Ammon's horn (tissue), 1 donor: ENCODE measurements at regions not wholly inside any gene's neighbourhood (a gene's known extent, or its start where the extent isn't known, plus 50 kb on each side); places are given as distances from the start of the nearest gene placed in this dataset.

Experiments
- DNase-seq: peaks from one replicate; pipeline ENCODE4 v3.0.0-alpha.2; 2016; ENCODE audit warnings: low spot score

GRCh38 chr4:156595041-156595440, 376.6 kb downstream of the PDGFC start:
- DNase-seq = peak; percentile 9

DNA sequence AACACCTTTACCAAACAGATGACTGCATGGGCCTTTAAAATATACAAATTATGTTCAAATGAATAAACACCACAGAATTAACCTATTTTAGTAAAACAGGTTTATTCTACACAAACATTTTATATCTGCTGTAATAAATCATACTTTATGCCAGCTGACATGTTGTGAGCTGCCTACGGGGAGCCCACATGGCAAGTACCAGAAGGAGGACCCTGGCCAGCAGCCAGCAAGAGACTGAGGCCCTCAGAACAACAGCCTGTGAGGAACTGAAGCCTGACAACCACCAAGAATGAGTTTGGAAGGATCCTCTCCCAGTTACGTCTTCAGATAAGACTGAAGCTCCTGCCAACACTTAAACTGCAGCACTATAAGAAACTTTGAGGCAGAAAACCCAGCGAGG, 377.0 kb downstream of the PDGFC start:
- peak; percentile 67 for DNase-seq

DNA sequence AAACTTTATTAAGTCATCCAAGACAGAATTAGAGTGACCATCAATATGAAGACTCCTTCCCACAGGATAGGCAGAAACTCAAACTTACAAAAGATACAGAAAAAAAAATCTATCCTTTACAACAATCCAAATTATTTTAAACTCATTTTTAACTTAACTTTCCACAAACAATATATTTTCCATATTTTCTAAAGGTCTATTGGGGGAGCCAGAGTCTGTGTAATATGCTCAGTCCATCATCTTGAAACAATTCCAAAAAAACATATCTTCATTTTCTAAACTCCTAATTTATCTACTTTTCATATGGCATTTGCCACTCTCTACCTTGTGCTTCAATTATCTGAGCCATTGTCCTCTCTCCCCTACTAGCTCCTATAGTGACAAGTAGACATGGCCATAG, 378.1 kb downstream of the PDGFC start:
- no peak for DNase-seq

DNA sequence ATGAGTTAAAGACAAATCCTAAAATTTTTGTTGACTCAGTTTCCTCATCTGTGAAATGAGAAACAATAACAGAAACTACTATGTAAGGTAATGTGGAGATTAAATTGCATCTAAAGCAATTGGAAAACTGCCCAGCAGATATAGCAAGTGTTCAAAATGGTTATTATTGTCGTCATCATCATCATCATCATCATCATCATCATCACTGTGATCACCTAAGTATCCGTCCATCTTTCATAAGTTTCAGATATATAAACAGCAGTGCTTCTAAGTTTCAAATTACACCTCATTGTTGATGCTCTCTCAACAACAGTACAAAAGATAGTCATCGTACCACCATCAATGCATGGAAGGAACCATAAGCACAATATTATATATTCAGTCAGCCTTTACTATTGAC, 379.9 kb downstream of the PDGFC start:
- DNase-seq = no peak

DNA sequence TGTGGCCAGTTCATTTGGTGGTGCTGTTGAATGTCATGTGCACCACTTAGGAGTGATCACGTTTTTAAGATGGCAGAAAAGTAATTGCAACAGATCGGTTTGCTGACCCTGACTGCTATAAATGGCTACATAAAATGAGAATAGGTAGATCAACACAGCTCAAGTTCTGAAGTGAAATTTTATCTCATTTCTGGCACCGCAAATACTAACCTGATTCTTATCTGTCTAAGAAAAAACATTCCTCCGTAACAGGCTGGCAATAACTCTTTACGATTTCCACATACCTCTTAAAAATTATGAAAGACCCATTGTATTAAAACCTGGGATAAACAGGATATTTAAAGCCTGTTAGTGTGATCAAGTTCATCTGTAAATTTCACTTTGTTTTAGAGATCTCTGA, 387.5 kb downstream of the PDGFC start:
- DNase-seq = no peak

GRCh38 chr4:156583265-156583664, 388.3 kb downstream of the PDGFC start:
- no peak for DNase-seq

DNA sequence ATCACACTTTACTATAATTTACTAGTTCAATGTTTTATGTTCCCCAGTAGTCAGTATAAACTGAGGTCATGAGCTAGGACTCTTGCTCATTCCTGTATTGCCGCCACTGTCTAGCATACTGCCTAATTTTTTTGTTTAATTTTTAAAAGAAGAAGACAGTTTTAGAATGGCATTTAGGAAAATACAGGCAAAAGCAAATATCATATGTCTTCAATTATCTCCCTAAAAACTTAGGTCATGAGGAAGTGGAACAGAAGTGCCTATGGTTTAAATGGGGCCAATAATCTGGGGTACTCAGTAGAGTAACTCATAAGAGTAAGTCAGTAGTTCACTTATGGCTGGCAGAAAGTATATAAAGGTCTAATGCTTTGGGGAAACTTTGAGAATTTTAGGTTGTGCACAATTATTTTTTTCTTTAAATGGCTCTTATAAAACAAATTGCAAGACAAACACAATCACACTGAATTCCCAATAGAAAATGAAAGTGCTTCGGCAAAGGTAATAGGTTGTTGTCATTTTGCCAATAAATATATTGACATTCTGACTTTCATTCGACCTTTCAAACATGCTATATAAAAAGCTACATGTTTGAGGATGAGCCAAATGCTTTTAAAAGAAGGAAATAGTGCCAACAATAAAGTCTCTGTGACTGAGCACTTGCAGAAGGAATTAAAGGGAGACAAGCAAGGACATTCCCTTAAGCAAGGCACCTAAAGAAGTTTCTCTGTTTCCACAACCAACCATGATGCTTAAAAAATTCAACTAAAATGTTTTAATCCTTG, 390.1 kb downstream of the PDGFC start:
- no peak for DNase-seq

DNA sequence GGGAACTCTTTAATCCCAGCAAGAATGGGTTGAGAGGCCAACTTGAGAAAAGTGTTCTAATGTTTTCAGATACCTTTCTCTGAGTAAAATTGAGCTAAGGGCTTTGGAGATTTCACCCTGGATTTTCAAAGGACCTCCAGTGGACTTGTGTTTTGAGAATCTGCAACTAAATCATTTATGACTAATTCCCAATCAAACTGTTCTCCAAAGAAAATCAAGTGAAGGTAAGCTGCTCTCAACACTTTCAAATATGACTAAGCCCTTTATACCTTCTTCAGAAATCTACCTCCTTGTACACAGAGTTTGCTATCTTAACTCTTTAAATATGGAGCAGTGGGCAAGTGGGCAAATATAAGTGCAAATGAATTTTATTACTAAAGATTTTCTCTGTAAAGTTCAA, 392.9 kb downstream of the PDGFC start:
- no peak for DNase-seq

DNA sequence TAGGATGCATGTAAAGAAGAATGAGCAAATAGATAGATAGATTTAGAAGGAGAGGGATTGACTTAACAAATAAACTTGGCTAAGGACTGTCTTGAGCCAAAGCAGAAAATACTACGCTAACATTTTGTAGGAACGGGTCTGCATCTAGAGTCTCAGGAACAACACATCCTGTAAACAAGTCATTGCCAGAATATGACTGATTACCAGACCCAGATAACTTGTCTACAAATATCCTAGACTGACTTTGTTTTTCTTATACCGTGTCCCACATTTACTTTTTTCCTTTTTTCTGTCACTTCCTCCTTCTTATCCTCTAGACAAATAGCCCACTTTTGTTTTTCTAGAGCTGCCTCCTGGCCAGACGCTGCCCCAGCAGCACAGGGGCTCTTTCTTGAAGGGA, 393.6 kb downstream of the PDGFC start:
- no peak for DNase-seq

DNA sequence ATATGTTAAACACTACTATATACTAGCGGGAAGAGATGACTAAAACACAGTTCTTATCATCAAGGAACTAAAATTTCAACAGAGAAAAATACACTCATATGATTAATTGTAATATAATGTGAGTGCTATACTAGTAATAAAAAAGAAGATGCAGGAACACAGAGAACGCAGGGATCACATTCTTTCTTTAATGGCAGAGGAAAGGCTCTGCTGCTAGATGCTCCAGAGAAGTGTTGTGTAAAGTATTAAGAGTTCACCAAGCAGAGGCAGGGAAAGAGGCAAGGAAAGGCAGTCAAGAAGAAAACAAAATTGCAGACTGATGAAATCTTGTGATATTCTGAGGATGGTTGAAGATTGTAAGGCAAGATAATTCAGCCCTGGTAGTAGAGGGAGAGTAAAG, 394.7 kb downstream of the PDGFC start:
- DNase-seq = no peak

DNA sequence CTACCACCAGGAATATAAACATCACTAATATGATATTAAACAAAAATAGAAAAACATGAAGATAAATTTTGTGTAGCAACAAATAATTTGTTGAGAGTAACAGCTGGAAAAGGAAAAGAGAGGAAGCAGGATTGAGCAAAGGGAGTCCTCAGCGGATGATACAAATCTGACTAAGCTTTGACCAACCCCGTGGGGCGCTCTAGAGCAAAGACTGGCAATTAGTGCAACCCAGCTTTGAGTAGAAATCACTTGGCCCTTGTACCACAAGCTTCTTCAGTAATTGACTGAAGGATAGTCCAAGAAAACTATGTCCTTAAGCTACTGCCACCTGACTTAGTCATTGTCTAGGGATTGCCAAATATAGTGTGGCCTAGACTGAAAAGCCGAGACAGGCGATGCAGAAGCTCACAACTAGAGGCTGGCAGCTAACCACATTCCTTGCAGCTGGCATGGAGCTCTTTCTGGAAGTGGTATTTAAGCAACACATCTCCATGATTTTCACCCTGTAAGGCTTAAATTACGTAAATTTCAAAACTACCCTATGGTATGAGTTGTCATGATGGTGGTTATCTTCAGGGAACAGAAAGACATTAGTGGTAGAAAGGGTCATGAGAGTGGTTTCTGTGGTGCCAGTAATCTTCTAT, 396.0 kb downstream of the PDGFC start:
- DNase-seq = no peak

GRCh38 chr4:156571146-156571545, 400.5 kb downstream of the PDGFC start:
- no peak for DNase-seq

GRCh38 chr4:156569535-156569934, 402.1 kb downstream of the PDGFC start:
- DNase-seq = no peak

DNA sequence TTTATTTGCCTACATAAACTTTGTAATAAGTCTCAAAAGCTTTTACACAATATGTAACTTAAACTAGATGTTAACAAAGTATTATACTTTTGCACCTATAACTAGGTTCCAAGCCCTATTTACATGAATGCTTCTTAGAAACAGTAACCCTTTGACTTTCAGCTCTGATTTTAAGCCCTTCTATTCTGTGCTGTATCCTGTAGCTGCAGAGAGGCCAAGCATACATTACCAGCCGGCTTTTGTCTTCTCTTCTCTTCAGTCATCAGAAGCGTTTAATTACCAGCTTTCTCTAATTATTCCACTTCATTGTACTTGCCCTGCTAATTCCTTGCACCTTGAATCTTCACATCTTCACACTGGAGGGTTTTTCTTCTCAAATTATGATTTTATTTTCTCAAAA, 403.1 kb downstream of the PDGFC start:
- no peak for DNase-seq

DNA sequence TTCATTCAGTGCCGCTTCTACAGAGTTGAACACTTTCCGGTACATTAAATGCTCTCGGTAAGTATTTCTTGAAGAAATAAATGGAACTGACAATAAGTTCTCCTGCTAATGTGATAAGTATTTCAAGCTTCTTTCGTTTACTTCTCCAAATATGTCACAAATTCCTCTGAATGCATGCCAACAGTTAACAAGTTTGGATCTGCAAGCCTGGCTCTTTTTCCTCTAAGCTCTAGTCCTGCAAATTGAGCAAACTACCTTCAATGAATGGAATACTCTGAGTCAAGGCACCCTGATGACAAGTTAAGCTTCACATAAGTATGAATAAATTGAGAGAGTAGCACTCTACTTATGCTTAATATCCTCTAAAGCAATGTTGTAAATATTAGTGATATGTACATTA, 403.6 kb downstream of the PDGFC start:
- no peak for DNase-seq

DNA sequence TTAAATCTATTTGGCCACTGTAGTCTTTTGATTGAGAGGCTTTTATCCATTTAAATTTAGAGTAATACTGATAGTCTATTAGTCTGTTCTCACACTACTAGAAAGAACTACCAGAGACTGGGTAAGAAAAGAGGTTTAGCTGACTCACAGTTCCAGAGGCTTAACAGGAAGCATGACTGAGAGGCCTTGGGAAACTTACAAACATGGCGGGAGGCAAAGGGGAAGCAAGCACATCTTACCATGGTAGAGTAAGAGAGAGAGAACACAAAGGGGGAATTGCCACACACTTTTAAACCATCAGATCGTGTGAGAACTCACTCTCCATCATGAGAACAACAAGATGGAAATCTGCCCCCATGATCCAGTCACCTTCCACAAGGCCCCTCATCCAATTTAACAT, 410.9 kb downstream of the PDGFC start:
- DNase-seq = no peak

DNA sequence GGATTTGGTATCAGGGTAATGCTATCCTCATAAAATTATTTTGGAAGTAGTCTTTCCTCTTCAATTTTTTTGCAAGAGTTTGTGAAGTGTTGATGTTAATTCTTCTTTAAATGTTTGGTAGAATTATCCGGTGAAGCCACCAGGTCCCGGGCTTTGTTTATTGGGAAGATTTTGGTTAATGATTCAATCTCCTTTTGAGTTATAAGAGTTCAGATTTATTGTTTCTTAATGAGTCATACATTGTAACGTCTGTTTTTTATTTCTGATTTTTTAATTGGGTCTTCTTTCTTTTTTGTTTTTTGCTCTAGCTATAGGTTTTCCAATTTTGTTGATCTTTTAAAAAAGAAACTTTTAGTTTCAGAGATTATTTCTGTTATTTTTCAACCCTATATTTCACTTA, 412.3 kb downstream of the PDGFC start:
- DNase-seq = no peak

DNA sequence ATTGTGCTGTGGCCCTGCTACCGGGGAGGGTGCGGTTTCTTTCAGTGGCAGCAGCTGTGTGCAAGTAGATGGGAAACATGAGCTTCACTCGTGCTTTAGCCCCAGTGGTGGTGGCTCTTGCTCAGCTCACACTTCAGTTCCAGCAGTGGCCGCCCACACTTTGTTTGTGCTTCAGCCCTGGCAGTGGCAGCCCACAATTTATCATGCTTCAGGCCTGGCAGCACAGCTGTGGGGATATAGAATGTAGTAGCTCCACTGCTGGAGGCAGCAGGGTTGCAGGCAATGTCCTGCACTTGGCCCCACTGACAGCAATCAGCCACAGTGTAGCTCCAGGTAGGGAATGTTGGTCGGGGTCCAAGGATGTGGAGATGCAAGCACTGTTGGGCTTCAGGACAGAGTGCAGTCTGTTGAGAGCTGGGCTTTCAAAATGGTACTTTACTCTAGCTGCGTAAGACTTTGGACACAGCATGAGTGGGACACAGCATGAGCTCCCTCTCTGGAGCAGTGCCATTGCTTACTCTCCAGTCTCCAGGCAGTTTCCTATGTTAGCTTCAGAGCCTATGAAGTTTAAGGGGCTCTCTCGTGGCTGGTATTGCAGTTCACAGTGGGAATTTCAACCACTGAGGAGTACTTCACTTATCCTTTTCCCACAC, 413.1 kb downstream of the PDGFC start:
- DNase-seq = no peak

- no peak for DNase-seq
Observed at GRCh38 chr4:156557920-156558319, 413.7 kb downstream of the PDGFC start.

- no peak for DNase-seq
Observed at GRCh38 chr4:156556336-156556735, 415.3 kb downstream of the PDGFC start.

GRCh38 chr4:156553659-156554058, 417.9 kb downstream of the PDGFC start:
- DNase-seq = no peak

- DNase-seq = no peak
Observed at GRCh38 chr4:156547891-156548290, 423.7 kb downstream of the PDGFC start.

DNA sequence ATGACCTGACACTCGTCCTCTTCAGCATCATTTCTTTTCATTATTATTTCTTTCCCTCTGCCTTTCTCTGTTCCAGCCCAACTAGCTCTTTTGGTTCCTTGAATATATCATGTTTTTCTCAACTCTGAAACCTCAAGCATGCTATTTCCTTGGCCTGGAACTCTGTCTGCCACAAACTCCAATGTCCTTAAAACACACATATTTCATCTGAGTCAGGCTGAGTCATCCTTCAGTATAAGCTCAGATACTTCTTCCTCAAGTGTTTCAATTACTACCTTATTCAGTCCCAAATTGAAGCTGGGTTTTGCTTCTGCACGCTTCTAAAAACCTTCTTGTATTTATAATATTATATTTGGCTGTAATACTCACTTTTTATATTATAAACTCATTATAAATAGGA, 424.2 kb downstream of the PDGFC start:
- no peak for DNase-seq
